Hippocampal formation (tissue), 2 donors: ENCODE measurements at regions not wholly inside any gene's neighbourhood (a gene's known extent, or its start where the extent isn't known, plus 50 kb on each side); places are given as distances from the start of the nearest gene placed in this dataset.
"Not testable (repeated sequence)": the region's sequence is repeated elsewhere in the genome, so short reads cannot be mapped to it uniquely, and the experiment has no call there.

Source experiments
- DNase-seq, 2 donors: peaks; one replicate each; lab custom pipeline; 2025; lab: John Stamatoyannopoulos, UW

DNA sequence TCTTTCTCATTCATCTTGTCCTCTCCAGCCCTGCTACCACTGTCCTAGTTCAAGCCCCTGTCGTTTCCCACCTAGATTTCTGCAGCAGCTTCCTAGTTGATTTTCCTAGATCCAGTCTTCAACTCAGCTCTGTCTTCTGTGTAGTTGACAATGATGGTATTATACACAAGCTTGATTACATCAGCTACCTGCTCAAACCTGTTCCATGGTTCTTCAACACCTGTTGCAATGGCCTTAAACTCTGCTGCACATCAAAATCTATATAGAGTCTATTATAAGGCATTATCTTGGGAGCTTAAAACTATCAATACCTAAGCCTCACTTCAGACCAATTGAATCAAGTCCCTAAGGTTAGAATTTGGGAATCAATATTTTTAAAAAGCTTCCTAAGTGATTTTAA lies 71.7 kb upstream of the PELI2 start:
- DNase-seq, result no peak

- DNase-seq, result no peak
These were observed 71.2 kb upstream of the PELI2 start for GRCh38 chr14:56046996-56047395.

DNA sequence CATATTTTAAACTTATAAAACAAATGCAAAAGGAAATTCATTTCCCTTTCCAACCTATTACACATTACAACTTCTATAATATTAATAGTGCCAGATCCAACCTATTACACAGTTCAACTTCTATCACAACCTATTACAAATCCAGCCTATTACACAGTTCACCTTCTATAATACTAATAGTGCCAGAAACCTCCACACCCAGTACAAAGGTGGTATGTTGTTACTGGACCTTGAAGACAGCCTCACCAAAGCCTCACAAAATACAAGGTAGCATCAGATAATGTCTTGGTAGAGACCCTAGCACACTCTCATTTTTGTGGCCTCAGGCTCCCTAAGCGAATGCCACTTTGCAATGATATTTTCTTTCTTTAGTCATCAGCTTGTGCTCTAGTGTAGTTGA lies 68.7 kb upstream of the PELI2 start:
- DNase-seq, result no peak

- peak in 1 of 2 donors; percentile 48 for DNase-seq
These were observed 62.7 kb upstream of the PELI2 start for GRCh38 chr14:56055511-56055910.

GRCh38 chr14:56056031-56056430 lies 62.2 kb upstream of the PELI2 start:
- no peak for DNase-seq

DNA sequence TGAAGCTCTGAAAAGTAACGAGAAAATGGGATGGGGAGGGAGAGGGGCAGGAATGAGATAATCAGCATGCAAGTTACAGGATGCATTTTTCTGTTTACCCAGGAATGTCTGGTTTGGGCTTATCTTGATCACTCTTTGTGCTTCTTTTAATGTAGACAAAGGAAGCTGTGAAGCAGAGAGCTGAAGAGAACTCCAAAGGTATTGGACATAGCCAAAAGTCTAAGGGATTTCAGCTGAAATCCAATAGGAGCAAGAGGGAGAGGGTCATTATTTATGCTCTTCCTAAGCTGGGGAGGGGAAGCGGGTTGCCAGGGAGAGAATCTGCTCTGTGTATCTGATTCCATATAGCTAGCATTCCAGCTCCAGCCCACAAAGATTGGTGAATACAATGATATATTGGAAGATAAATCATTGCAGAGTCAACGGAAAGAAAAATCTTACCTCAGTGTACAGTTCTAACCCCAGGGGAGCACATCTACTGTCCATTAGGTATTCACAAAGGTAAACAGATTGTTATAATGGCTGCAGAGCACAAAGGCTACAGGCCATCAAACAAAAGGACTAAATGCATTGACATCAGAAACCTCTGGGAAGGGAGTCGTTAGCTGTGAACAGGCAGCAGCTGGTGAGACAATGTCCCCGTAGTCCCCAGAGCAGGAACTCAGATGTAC lies 61.0 kb upstream of the PELI2 start:
- DNase-seq, result no peak

DNA sequence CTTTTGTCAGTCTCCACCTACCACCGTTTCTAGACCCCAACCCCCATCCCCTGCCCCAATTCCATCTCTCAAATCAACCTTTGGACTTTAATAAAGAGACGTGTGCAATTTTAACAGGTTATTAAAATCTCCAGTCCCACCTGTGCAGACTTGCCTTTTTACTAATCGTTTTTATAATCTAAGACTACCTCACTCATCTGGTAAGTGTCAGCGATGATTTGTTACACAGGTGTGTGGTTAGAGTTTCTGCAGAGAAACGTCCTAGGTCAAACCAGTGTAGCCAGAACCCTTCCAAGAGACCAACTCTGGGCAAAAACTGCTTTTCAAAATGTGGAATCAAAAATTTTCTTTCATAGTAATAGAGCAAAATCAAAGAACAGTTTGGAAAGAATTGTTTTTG lies 60.4 kb upstream of the PELI2 start:
- no peak for DNase-seq

DNA sequence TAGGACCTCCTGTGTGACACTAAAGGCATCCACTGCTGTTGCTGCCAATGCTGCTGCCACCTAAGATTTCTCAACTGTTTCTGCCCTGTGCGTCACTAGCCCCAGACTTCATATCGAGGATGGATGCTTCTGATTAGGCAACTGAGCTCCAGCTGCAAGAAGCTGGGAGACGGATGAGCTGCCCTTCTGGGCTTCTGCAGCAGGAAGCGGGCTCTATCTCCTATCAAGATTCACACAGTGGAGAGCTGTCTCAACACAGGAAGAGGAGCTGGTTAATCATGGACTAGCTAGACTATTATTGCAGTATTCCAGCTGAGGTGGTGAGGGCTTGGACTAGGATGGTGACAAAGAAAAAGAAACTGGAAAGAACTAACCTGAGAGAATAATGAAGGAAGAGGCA lies 59.2 kb upstream of the PELI2 start:
- DNase-seq, result no peak

DNA sequence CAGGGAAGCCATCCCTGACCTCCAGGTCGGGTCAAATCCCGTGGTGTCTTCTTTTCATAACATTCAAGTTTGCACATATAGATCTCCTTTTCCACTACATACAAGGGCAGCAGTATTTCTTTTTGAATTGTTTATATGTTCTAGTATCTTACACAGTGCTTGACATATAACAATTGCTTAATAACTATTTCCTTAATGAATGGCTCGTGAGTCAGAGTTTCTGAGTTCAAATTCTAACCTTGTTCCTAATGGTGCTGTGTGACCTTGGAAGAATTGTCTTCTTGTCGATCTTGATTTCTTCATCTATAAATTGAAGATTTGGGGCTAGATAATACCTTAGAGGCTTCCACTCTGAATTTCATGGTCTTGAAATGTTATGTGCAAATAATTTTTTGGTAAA lies 57.2 kb upstream of the PELI2 start:
- DNase-seq, result no peak

DNA sequence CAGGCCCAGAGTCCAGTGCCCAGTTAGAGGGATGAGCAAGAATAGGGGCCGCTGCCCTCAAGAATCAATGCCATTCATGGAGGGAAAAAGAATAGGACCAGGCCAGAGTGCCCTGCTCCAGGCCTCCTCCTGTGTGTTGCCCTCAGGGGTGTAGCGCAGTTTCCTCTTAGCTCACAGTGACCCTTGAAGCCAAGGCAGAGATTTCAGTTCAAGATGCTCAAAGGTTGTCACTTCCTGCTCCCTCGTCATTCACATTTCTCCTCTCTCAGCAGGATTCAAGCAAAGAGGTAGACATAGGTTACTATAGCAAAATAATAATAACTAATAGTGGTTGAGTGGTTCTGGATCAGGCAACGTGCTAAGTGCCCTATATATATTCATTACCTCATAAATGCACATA lies 55.1 kb upstream of the PELI2 start:
- no peak for DNase-seq

DNA sequence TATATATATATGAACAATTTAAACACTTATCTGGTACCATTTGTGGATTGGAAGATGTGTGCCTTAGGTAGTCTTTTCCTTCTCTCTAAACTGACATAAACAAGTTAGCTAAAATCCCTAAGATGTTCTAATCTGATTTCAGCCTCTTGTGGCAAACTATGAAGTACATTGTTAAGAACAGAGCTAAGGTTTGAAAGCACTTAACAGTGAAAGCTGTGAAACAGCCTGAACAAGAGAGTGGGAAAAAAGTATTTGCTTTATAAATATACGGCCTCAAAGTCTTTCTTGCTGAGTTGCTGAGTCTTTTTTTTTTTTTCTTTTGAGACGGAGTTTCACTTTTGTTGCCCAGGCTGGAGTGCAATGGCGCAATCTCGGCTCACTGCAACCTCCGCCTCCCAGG lies 53.7 kb upstream of the PELI2 start:
- DNase-seq, result no peak

DNA sequence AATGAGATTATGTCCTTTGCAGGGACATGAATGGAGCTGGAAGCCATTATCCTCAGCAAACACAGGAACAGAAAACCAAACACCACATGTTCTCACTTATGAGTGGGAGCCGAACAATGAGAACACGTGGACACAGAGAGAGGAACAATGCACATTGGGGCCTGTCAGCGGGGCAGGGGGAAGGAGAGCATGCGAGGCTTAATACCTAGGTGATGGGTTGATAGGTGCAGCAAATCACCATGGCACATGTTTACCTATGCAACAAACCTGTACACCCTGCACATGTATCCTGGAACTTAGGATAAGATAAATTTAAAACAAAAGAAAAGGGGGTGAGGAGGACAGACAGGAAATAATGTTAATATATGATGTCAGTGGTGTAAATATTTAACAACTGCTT lies 53.0 kb upstream of the PELI2 start:
- DNase-seq, result not testable (repeated sequence)

DNA sequence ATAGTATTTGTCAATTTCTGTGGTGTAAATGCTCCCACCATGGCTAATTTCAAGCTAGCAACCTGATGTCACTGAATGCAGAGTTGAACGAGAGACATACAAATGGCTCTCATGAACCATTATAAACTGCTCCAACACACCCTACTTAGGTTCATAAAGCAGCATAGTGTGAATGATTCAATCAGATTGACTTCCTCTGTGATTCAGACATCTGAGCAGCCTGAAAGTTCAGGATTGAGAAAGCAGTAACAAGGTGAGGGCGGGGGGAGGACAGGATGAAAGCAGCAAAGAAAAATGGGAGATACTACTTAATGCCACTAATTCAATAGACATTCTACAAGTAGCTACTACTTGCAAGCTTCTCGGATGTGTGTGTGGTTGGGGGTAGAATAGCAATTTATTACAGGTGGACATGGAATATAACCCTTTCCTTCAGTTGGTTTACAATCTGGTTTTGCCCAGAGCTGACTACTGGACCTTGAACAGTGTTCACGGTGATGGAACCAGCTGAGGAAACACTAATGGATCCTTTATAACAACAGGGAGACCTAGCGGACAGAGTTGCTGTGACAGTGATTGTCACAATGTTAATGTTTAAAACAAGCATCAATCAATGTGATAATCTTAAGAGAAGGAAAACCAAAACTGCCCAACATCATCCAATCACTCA lies 52.5 kb upstream of the PELI2 start:
- no peak for DNase-seq
